Right lobe of liver (tissue), 4 donors: ENCODE measurements at regions not wholly inside any gene's neighbourhood (a gene's known extent, or its start where the extent isn't known, plus 50 kb on each side); places are given as distances from the start of the nearest gene placed in this dataset.

Experiments
- POLR2A ChIP-seq: fragments of 450-650 bp; IDR thresholded peaks from one replicate; pipeline ENCODE4 v1.6.1; 2017; ENCODE audit warnings: antibody characterized with exemption, mild to moderate bottlenecking
- TF ChIP-seq, protein P1 (sequence below), 4 donors: fragments of 200-600 bp in 3 of 4; fragments of 450-650 bp in 1 of 4; IDR thresholded peaks; one replicate each; pipeline versions ENCODE4 v1.5.1 to v1.8.0; 2016 to 2022; ENCODE audit warnings: antibody characterized with exemption in 4 of 4, mild to moderate bottlenecking in 2 of 4
- donor health status: DM: no; HTN: no; CAD: no.
- donor health status: DM: no; HTN: no; CAD: no.
- donor health status: DM: no; HTN: yes; CAD: no.

DNA sequence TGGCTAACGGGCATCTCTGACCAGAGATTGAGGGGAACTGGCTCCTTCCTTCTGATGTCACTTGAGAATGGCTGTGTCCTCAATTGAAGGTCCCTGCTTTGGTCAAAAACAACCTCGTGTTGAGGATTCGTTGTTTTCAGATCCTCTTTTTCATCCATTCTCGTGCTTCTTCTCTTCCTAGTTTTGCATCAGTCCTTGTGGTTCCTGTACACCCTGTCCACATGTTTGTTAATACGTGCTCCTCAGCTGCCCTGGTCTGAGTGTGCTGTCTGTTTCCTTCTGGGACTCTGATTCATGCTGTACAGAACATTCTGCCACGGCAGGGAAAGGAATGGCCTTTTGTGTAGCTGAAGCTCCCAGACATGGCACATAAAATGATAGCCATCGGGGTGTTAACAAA lies 863.2 kb upstream of the GOT2 start:
- TF ChIP-seq, protein P1, sequence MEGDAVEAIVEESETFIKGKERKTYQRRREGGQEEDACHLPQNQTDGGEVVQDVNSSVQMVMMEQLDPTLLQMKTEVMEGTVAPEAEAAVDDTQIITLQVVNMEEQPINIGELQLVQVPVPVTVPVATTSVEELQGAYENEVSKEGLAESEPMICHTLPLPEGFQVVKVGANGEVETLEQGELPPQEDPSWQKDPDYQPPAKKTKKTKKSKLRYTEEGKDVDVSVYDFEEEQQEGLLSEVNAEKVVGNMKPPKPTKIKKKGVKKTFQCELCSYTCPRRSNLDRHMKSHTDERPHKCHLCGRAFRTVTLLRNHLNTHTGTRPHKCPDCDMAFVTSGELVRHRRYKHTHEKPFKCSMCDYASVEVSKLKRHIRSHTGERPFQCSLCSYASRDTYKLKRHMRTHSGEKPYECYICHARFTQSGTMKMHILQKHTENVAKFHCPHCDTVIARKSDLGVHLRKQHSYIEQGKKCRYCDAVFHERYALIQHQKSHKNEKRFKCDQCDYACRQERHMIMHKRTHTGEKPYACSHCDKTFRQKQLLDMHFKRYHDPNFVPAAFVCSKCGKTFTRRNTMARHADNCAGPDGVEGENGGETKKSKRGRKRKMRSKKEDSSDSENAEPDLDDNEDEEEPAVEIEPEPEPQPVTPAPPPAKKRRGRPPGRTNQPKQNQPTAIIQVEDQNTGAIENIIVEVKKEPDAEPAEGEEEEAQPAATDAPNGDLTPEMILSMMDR (IDR thresholded peaks at IDR 0.05), result no peak
- TF ChIP-seq POLR2A, result no peak
